Neural cell (in vitro differentiated cells): ENCODE measurements at regions not wholly inside any gene's neighbourhood (a gene's known extent, or its start where the extent isn't known, plus 50 kb on each side); places are given as distances from the start of the nearest gene placed in this dataset.
A peak's percentile ranks its signal among the peaks of the same experiment; 100 is the strongest.

Experiments
- H2AFZ ChIP-seq: fragments of 200-600, 300-800 bp; sonication (generic), shearing (Covaris generic); 2 replicates; pipeline ENCODE4 v1.6.0; 2014; ENCODE audit warnings: low read depth, mild to moderate bottlenecking, antibody characterized with exemption, low read length, moderate library complexity
- H3F3A ChIP-seq: fragments of 200-600 bp; shearing (Covaris generic); 2 replicates; pipeline ENCODE4 v1.6.1; 2016; ENCODE audit warnings: mild to moderate bottlenecking, moderate library complexity, mixed read lengths, antibody characterized with exemption, low read length; ENCODE audit not compliant: insufficient read depth, poor library complexity, severe bottlenecking
- H3K27ac ChIP-seq: fragments of 200-600, 300-800 bp; sonication (generic), shearing (Covaris generic); 2 replicates; pipeline ENCODE4 v1.5.1; 2014; ENCODE audit warnings: mild to moderate bottlenecking, low read length, moderate library complexity
- H3K27me3 ChIP-seq: fragments of 300-800, 200-600 bp; sonication (generic), shearing (Covaris generic); 2 replicates; pipeline ENCODE4 v1.6.0; 2014; ENCODE audit warnings: mild to moderate bottlenecking, low read depth, low read length, moderate library complexity; ENCODE audit not compliant: insufficient read depth
- H3K36me3 ChIP-seq: fragments of 300-800, 200-600 bp; sonication (generic), shearing (Covaris generic); 2 replicates; pipeline ENCODE4 v1.5.1; 2014; ENCODE audit warnings: mild to moderate bottlenecking, antibody characterized with exemption, low read length, moderate library complexity; ENCODE audit not compliant: insufficient read depth
- H3K4me2 ChIP-seq: fragments of 300-800, 200-600 bp; sonication (generic), shearing (Covaris generic); 2 replicates; pipeline ENCODE4 v1.6.0; 2014; ENCODE audit warnings: mild to moderate bottlenecking, low read length
- H3K4me3 ChIP-seq: fragments of 300-800, 200-600 bp; sonication (generic), shearing (Covaris generic); 2 replicates; pipeline ENCODE4 v1.5.1; 2014; ENCODE audit warnings: mild to moderate bottlenecking, low read length, moderate library complexity
- H3K79me2 ChIP-seq: fragments of 200-600 bp; shearing (Covaris generic); replicated peaks from 2 replicates; pipeline ENCODE4 v1.6.0; 2014; ENCODE audit warnings: mild to moderate bottlenecking, low read length, moderate library complexity; ENCODE audit not compliant: insufficient read depth
- H3K9ac ChIP-seq: fragments of 300-800, 200-600 bp; sonication (generic), shearing (Covaris generic); 2 replicates; pipeline ENCODE4 v1.6.1; 2016; ENCODE audit warnings: mild to moderate bottlenecking, low read length, mixed read lengths
- H3K9me2 ChIP-seq: fragments of 200-600 bp; shearing (Covaris generic); 2 replicates; pipeline ENCODE4 v1.6.1; 2016; ENCODE audit warnings: mild to moderate bottlenecking, low read length, mixed read lengths; ENCODE audit not compliant: insufficient read depth
- H3K9me3 ChIP-seq: fragments of 200-600, 300-800 bp; sonication (generic), shearing (Covaris generic); 2 replicates; pipeline ENCODE4 v1.6.1; 2016; ENCODE audit warnings: mild to moderate bottlenecking, mixed run types, low read length, moderate library complexity, mixed read lengths
- H4K20me1 ChIP-seq: fragments of 200-600 bp; shearing (Covaris generic); 2 replicates; pipeline ENCODE4 v1.6.1; 2016; ENCODE audit warnings: mild to moderate bottlenecking, mixed run types; ENCODE audit not compliant: insufficient read depth
- CTCF ChIP-seq: fragments of 450-650 bp; IDR thresholded peaks from 2 replicates; pipeline ENCODE4 v1.5.1; 2014; ENCODE audit warnings: antibody characterized with exemption, mild to moderate bottlenecking, moderate library complexity; ENCODE audit not compliant: poor library complexity, severe bottlenecking
- EP300 ChIP-seq: fragments of 450-650 bp; conservative IDR thresholded peaks from 2 replicates; pipeline ENCODE4 v1.6.1; 2014; ENCODE audit warnings: antibody characterized with exemption, mild to moderate bottlenecking, moderate library complexity; ENCODE audit not compliant: poor library complexity, severe bottlenecking
- EZH2 ChIP-seq: fragments of 200-600, 300-800 bp; shearing (Covaris generic), sonication (generic); IDR thresholded peaks from 2 replicates; pipeline ENCODE4 v1.6.1; 2014; ENCODE audit warnings: antibody characterized with exemption, low read length, borderline replicate concordance, mild to moderate bottlenecking; ENCODE audit not compliant: insufficient read depth, poor library complexity, severe bottlenecking
- MXI1 ChIP-seq: fragments of 450-650 bp; conservative IDR thresholded peaks from 2 replicates; pipeline ENCODE4 v1.6.1; 2014; ENCODE audit warnings: antibody characterized with exemption, mild to moderate bottlenecking; ENCODE audit not compliant: poor library complexity, severe bottlenecking
- POLR2AphosphoS5 ChIP-seq: IDR thresholded peaks from 2 replicates; pipeline ENCODE4 v1.6.1; 2012
- RAD21 ChIP-seq: fragments of 450-650 bp; conservative IDR thresholded peaks from 2 replicates; pipeline ENCODE4 v1.6.1; 2014; ENCODE audit warnings: antibody characterized with exemption, mild to moderate bottlenecking, moderate library complexity
- REST ChIP-seq: IDR thresholded peaks from 2 replicates; pipeline ENCODE4 v1.6.1; 2012; ENCODE audit warnings: borderline replicate concordance
- SMC3 ChIP-seq: fragments of 450-650 bp; conservative IDR thresholded peaks from 2 replicates; pipeline ENCODE4 v1.6.1; 2014; ENCODE audit warnings: antibody characterized with exemption, mild to moderate bottlenecking, moderate library complexity; ENCODE audit not compliant: poor library complexity
- TAF1 ChIP-seq: IDR thresholded peaks from 2 replicates; pipeline ENCODE4 v1.6.1; 2012; ENCODE audit warnings: low read depth

GRCh38 chr2:150937030-150937429, 324.6 kb downstream of the RBM43 start:
- Histone ChIP-seq H2AFZ (no peak overlapping the region), H3K9me3 (no peaks in the 10 kb centered on the region), H3K4me2 (no peak overlapping the region), H3K9ac (no peak overlapping the region), H3K9me2 (no peaks in the 10 kb centered on the region), H3K4me3 (no peak overlapping the region), H3K36me3 (no peaks in the 10 kb centered on the region), H3K27me3 (no peaks in the 10 kb centered on the region), H3F3A (peaks cover 4% of the 10 kb centered on the region), H4K20me1 (no peaks in the 10 kb centered on the region), H3K79me2 (no peaks in the 10 kb centered on the region), H3K27ac (peak overlapping the region; percentile 98)
- TF ChIP-seq CTCF (no peak), POLR2AphosphoS5 (no peak), EP300 (no peak), REST (no peak), MXI1 (no peak), SMC3 (no peak), RAD21 (no peak), EZH2 (no peak), TAF1 (no peak)

GRCh38 chr2:150931451-150931850, 330.2 kb downstream of the RBM43 start:
- H3K9ac ChIP-seq = no peak overlapping the region
- H3K4me2 ChIP-seq = no peak overlapping the region
- no peaks in the 10 kb centered on the region for H3K27me3 ChIP-seq
- no peaks in the 10 kb centered on the region for H4K20me1 ChIP-seq
- no peaks in the 10 kb centered on the region for H3K79me2 ChIP-seq
- H3K36me3 ChIP-seq = no peaks in the 10 kb centered on the region
- no peaks in the 10 kb centered on the region for H3F3A ChIP-seq
- peak overlapping the region; percentile 3 for H3K27ac ChIP-seq
- no peaks in the 10 kb centered on the region for H3K9me3 ChIP-seq
- TF ChIP-seq RAD21 (no peak), EZH2 (no peak), POLR2AphosphoS5 (no peak), EP300 (no peak), REST (no peak), TAF1 (no peak), MXI1 (no peak), SMC3 (no peak), CTCF (no peak)
- no peaks in the 10 kb centered on the region for H3K9me2 ChIP-seq
- H3K4me3 ChIP-seq = no peak overlapping the region
- no peak overlapping the region for H2AFZ ChIP-seq
